ENCODE measurements at regions not wholly inside any gene's neighbourhood (a gene's known extent, or its start where the extent isn't known, plus 50 kb on each side); places are given as distances from the start of the nearest gene placed in this dataset.

DNA sequence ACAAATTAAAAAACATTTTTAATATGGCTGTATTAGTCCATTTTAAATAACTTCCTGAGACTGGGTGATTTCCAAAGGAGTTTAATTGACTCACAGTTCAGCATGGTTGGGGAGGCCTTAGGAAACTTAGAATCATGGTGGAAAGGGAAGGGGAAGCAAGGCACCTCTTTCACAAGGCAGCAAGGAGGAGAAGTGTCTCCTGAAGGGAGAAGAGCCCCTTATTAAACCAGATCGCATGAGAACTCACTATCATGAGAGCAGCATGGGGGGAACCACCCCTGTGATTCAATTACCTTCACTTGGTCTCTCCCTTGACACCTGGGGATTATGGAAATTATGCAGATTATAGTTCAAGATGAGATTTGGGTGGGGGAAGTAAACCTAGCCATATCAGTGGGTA is 488.6 kb downstream of the ETS1 start (continued):
- TF ChIP-seq, protein P1, sequence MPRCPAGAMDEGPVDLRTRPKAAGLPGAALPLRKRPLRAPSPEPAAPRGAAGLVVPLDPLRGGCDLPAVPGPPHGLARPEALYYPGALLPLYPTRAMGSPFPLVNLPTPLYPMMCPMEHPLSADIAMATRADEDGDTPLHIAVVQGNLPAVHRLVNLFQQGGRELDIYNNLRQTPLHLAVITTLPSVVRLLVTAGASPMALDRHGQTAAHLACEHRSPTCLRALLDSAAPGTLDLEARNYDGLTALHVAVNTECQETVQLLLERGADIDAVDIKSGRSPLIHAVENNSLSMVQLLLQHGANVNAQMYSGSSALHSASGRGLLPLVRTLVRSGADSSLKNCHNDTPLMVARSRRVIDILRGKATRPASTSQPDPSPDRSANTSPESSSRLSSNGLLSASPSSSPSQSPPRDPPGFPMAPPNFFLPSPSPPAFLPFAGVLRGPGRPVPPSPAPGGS (IDR thresholded peaks at IDR 0.05; ENCODE audit: borderline replicate concordance, insufficient read depth, low read depth, low read length, poor library complexity, severe bottlenecking) = no peak
- no peak for TF ChIP-seq NBN (IDR thresholded peaks at IDR 0.05)

DNA sequence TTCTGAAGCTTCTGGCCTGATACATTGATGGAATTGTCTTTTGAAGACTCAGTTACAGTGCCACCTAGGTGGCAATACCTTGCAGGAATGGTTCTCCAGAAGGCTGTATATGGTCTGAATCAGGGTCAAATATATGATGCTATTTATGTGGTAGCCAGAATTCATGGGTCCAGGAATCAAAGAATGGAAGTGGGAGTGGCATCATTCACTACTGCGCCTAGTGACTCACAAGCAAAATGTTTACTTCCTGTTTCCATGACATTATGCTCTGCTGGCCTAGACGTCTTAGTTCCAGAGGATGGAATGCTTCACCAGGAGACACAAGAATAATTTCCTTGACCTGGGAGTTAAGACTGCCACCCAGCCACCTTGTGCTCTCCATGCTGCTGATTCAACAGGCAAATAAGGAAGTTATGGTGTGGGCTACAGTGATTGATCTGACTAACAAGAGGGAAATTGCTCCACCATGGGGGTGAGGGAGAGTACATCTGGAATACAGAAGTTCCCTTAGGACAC is 491.8 kb downstream of the ETS1 start:
- in situ Hi-C loops (cut with MboI) = no loop called here
- DNase-seq (ENCODE audit: low read depth, low spot score) = no peak
- Histone ChIP-seq H3K4me2 (ENCODE audit: control insufficient read depth, insufficient read depth) (no peak overlapping the region), H3K4me3 (no peak overlapping the region), H3K27me3 (replicated peaks in 1 of 2; ENCODE audit: control insufficient read depth in 2 of 2, insufficient read depth in 2 of 2, low read length in 1 of 2) (no peaks in the 10 kb centered on the region), H3K27ac (ENCODE audit: control insufficient read depth, insufficient read depth) (no peak overlapping the region), H2AFZ (ENCODE audit: control insufficient read depth, low read depth, low read length) (no peak overlapping the region), H3K9ac (ENCODE audit: control insufficient read depth, insufficient read depth, low read length) (no peak overlapping the region), H3K9me3 (replicated peaks; ENCODE audit: control insufficient read depth, insufficient read depth, low read length) (no peaks in the 10 kb centered on the region), H3K4me1 (ENCODE audit: control insufficient read depth, insufficient read depth, low read length) (no peaks in the 10 kb centered on the region), H4K20me1 (ENCODE audit: control insufficient read depth, insufficient read depth) (no peaks in the 10 kb centered on the region), H3K79me2 (ENCODE audit: control insufficient read depth, insufficient read depth, low read length) (no peaks in the 10 kb centered on the region), H3K36me3 (ENCODE audit: control insufficient read depth in 2 of 2, insufficient read depth in 2 of 2, low read length in 1 of 2) (no peaks in the 10 kb centered on the region)
- ChIA-PET SMC1A (ENCODE audit: uncharacterized antibody, unreplicated experiment) (no interaction called here), RAD21 (ENCODE audit: unreplicated experiment) (no interaction called here), POLR2A (no interaction called here), CTCF (no interaction called here)
- WGBS (ENCODE audit: insufficient coverage, insufficient replicate concordance, low lambda C conversion rate, missing lambda C conversion rate) = 49% methylated on average over 2 of the region's 2 CpGs
- FAIRE-seq = no peak
- TF ChIP-seq, protein P2, sequence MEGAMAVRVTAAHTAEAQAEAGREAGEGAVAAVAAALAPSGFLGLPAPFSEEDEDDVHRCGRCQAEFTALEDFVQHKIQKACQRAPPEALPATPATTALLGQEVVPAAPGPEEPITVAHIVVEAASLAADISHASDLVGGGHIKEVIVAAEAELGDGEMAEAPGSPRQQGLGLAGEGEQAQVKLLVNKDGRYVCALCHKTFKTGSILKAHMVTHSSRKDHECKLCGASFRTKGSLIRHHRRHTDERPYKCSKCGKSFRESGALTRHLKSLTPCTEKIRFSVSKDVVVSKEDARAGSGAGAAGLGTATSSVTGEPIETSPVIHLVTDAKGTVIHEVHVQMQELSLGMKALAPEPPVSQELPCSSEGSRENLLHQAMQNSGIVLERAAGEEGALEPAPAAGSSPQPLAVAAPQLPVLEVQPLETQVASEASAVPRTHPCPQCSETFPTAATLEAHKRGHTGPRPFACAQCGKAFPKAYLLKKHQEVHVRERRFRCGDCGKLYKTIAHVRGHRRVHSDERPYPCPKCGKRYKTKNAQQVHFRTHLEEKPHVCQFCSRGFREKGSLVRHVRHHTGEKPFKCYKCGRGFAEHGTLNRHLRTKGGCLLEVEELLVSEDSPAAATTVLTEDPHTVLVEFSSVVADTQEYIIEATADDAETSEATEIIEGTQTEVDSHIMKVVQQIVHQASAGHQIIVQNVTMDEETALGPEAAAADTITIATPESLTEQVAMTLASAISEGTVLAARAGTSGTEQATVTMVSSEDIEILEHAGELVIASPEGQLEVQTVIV (IDR thresholded peaks at IDR 0.05; ENCODE audit: borderline replicate concordance, partially characterized antibody) = no peak
- TF ChIP-seq NFXL1 (IDR thresholded peaks at IDR 0.05; ENCODE audit: borderline replicate concordance) = no peak
- no peak for TF ChIP-seq KLF5 (IDR thresholded peaks at IDR 0.05; ENCODE audit: partially characterized antibody)
- TF ChIP-seq RAD21 (IDR thresholded peaks at IDR 0.05; ENCODE audit: insufficient read depth, low read depth, low read length) = no peak
- TF ChIP-seq, protein P3, sequence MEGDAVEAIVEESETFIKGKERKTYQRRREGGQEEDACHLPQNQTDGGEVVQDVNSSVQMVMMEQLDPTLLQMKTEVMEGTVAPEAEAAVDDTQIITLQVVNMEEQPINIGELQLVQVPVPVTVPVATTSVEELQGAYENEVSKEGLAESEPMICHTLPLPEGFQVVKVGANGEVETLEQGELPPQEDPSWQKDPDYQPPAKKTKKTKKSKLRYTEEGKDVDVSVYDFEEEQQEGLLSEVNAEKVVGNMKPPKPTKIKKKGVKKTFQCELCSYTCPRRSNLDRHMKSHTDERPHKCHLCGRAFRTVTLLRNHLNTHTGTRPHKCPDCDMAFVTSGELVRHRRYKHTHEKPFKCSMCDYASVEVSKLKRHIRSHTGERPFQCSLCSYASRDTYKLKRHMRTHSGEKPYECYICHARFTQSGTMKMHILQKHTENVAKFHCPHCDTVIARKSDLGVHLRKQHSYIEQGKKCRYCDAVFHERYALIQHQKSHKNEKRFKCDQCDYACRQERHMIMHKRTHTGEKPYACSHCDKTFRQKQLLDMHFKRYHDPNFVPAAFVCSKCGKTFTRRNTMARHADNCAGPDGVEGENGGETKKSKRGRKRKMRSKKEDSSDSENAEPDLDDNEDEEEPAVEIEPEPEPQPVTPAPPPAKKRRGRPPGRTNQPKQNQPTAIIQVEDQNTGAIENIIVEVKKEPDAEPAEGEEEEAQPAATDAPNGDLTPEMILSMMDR (IDR thresholded peaks at IDR 0.05 in 2 of 3, conservative IDR thresholded peaks at IDR 0.05 in 1 of 3; ENCODE audit: control insufficient read depth in 2 of 3, extremely low read depth in 1 of 3, insufficient read depth in 1 of 3, low read depth in 3 of 3, low read length in 3 of 3) = peak in 2 of 3 experiments; percentile 8 to 14; a peak in 1 of 6 replicates
- TF ChIP-seq RELA (IDR thresholded peaks at IDR 0.05; ENCODE audit: borderline replicate concordance, partially characterized antibody) = no peak
- TF ChIP-seq ZNF24 (IDR thresholded peaks at IDR 0.05) = no peak
- TF ChIP-seq GABPA (IDR thresholded peaks at IDR 0.05; ENCODE audit: low read depth) = no peak
- intact Hi-C loops (cut with micrococcal nuclease; ENCODE audit: unreplicated experiment) = no loop called here
- BruUV-seq (replicated peaks) = no TSS peak
- ATAC-seq = no peak

All from GM12878 (cell line).